Smooth muscle cell (in vitro differentiated cells): ENCODE measurements at regions not wholly inside any gene's neighbourhood (a gene's known extent, or its start where the extent isn't known, plus 50 kb on each side); places are given as distances from the start of the nearest gene placed in this dataset.

ENCODE experiments used
- DNase-seq: peaks from one replicate; lab custom pipeline; 2025; ENCODE audit not compliant: unreplicated experiment; lab: John Stamatoyannopoulos, UW
- H2AFZ ChIP-seq: fragments of 200-600 bp; sonication (generic); 2 replicates; pipeline ENCODE4 v1.6.0; 2016; ENCODE audit warnings: antibody characterized with exemption, low read depth, mild to moderate bottlenecking
- H3F3A ChIP-seq: fragments of 200-600 bp; sonication (generic); 2 replicates; pipeline ENCODE4 v1.6.0; 2017; ENCODE audit warnings: antibody characterized with exemption, low read depth
- H3K27ac ChIP-seq: fragments of 200-600 bp; sonication (generic); 2 replicates; pipeline ENCODE4 v1.5.1; 2016; ENCODE audit warnings: low read depth, mild to moderate bottlenecking
- H3K27me3 ChIP-seq: fragments of 200-600 bp; sonication (generic); 2 replicates; pipeline ENCODE4 v1.6.1; 2016; ENCODE audit warnings: low read depth, mild to moderate bottlenecking
- H3K36me3 ChIP-seq: fragments of 200-600 bp; sonication (generic); 2 replicates; pipeline ENCODE4 v1.5.1; 2016; ENCODE audit warnings: low read depth
- H3K4me1 ChIP-seq: fragments of 200-600 bp; sonication (generic); 2 replicates; pipeline ENCODE4 v1.5.1; 2016; ENCODE audit warnings: low read depth
- H3K4me2 ChIP-seq: fragments of 200-600 bp; sonication (generic); 2 replicates; pipeline ENCODE4 v1.6.0; 2016; ENCODE audit warnings: mild to moderate bottlenecking
- H3K4me3 ChIP-seq: fragments of 200-600 bp; sonication (generic); 2 replicates; pipeline ENCODE4 v1.5.1; 2016; ENCODE audit warnings: mild to moderate bottlenecking
- H3K79me2 ChIP-seq: fragments of 200-600 bp; sonication (generic); 2 replicates; pipeline ENCODE4 v1.6.0; 2016; ENCODE audit warnings: low read depth, mild to moderate bottlenecking
- H3K9ac ChIP-seq: fragments of 200-600 bp; sonication (generic); 2 replicates; pipeline ENCODE4 v1.6.0; 2016; ENCODE audit warnings: low read depth
- H3K9me3 ChIP-seq: fragments of 200-600 bp; sonication (generic); replicated peaks from 2 replicates; pipeline ENCODE4 v1.5.1; 2016; ENCODE audit warnings: low read depth
- H4K20me1 ChIP-seq: fragments of 200-600 bp; sonication (generic); 2 replicates; pipeline ENCODE4 v1.6.0; 2016; ENCODE audit warnings: low read depth
- WGBS: methylation state at CpG from one replicate; pipeline ENCODE4 v1.1.7; 2016; ENCODE audit warnings: low lambda C conversion rate; 5-methylcytosine and 5-hydroxymethylcytosine counted together
- TF ChIP-seq, protein P1 (sequence below): fragments of 200-600 bp; sonication (generic); IDR thresholded peaks from 2 replicates; pipeline ENCODE4 v1.5.1; 2017; ENCODE audit warnings: borderline replicate concordance, mild to moderate bottlenecking, antibody characterized with exemption; ENCODE audit not compliant: insufficient read depth, poor library complexity, severe bottlenecking

DNA sequence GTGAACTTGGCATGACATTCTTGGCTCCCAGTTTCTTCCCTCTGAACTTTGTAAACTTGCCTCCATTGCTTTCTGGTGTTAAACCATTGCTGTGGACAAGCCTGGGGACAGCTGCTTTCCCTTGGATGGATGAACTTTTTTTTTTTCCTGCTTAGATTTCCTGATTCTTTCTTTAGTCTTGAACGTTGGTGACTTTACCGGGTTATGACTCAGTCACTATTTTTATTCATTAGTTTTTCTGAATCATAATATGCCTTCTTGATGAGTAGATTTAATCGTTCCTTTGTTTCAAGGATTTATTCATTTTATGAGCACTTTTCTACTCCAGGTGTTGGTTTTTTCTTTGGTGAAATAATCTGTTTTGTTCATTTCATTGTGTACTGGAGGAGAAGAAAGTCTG is 155.0 kb upstream of the RTL1 start:
- no peaks in the 10 kb centered on the region for H3F3A ChIP-seq
- H2AFZ ChIP-seq: no peak overlapping the region
- no peaks in the 10 kb centered on the region for H3K27me3 ChIP-seq
- H3K4me2 ChIP-seq: no peak overlapping the region
- no peak overlapping the region for H3K4me3 ChIP-seq
- H3K79me2 ChIP-seq: no peaks in the 10 kb centered on the region
- 57% methylated on average over 3 of the region's 3 CpGs for WGBS
- no peak overlapping the region for H3K9ac ChIP-seq
- TF ChIP-seq, protein P1, sequence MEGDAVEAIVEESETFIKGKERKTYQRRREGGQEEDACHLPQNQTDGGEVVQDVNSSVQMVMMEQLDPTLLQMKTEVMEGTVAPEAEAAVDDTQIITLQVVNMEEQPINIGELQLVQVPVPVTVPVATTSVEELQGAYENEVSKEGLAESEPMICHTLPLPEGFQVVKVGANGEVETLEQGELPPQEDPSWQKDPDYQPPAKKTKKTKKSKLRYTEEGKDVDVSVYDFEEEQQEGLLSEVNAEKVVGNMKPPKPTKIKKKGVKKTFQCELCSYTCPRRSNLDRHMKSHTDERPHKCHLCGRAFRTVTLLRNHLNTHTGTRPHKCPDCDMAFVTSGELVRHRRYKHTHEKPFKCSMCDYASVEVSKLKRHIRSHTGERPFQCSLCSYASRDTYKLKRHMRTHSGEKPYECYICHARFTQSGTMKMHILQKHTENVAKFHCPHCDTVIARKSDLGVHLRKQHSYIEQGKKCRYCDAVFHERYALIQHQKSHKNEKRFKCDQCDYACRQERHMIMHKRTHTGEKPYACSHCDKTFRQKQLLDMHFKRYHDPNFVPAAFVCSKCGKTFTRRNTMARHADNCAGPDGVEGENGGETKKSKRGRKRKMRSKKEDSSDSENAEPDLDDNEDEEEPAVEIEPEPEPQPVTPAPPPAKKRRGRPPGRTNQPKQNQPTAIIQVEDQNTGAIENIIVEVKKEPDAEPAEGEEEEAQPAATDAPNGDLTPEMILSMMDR: no peak
- H3K4me1 ChIP-seq: no peaks in the 10 kb centered on the region
- H4K20me1 ChIP-seq: no peaks in the 10 kb centered on the region
- H3K36me3 ChIP-seq: no peaks in the 10 kb centered on the region
- DNase-seq: no peak
- no peak overlapping the region for H3K27ac ChIP-seq
- peaks cover 10% of the 10 kb centered on the region for H3K9me3 ChIP-seq

- H3K9me3 ChIP-seq: peaks cover 10% of the 10 kb centered on the region
- H3K4me2 ChIP-seq: no peak overlapping the region
- TF ChIP-seq, protein P1: no peak
- WGBS: 93% methylated on average over 19 of the region's 19 CpGs
- H3K9ac ChIP-seq: no peak overlapping the region
- no peaks in the 10 kb centered on the region for H4K20me1 ChIP-seq
- H2AFZ ChIP-seq: no peak overlapping the region
- H3K4me3 ChIP-seq: no peak overlapping the region
- no peaks in the 10 kb centered on the region for H3K36me3 ChIP-seq
- no peaks in the 10 kb centered on the region for H3K4me1 ChIP-seq
- H3K79me2 ChIP-seq: no peaks in the 10 kb centered on the region
- H3K27ac ChIP-seq: no peak overlapping the region
- no peak for DNase-seq
- H3F3A ChIP-seq: no peaks in the 10 kb centered on the region
- no peaks in the 10 kb centered on the region for H3K27me3 ChIP-seq
Observed at GRCh38 chr14:101060171-101060601, 156.7 kb upstream of the RTL1 start.

DNA sequence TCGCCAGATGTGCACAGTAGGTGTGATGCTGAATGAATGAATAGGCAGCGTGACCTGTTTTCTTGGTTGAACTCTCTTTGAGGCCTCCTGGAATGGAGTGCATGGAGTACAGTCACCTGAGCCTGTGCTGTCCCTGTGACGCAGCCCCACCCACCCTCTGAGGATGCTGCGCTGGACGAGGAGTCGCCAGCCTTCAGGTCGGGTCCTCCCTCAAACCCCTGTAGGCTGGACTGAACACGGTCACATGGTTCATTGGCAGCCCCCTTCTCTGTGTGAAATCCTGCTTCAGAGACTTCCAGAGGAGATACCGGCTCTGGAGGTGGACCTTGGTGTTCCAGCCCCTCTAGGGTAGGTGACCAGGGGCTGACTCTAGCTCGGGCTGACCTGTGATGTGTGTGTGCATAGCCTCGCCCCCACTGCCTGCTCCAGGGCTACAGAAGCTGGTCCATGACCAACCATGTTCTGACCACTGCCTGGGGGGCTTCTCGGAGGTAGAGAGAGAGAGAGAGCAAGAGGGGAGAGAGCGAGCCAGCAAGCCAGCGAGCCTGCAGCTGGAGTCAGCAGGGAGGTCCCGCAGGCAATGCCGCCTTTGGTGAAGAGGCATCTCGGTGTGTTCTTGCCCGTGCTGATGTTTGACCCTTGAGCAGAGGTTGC is 158.0 kb upstream of the RTL1 start:
- H4K20me1 ChIP-seq: no peaks in the 10 kb centered on the region
- no peaks in the 10 kb centered on the region for H3K27me3 ChIP-seq
- DNase-seq: no peak
- no peak overlapping the region for H3K4me2 ChIP-seq
- no peak overlapping the region for H3K9ac ChIP-seq
- WGBS: 96% methylated on average over 18 of the region's 18 CpGs
- no peaks in the 10 kb centered on the region for H3K79me2 ChIP-seq
- H3F3A ChIP-seq: no peaks in the 10 kb centered on the region
- no peak overlapping the region for H3K27ac ChIP-seq
- TF ChIP-seq, protein P1: no peak
- peaks cover 10% of the 10 kb centered on the region for H3K9me3 ChIP-seq
- no peaks in the 10 kb centered on the region for H3K4me1 ChIP-seq
- no peak overlapping the region for H3K4me3 ChIP-seq
- no peak overlapping the region for H2AFZ ChIP-seq
- H3K36me3 ChIP-seq: no peaks in the 10 kb centered on the region

GRCh38 chr14:101062065-101062450 is 158.5 kb upstream of the RTL1 start:
- TF ChIP-seq, protein P1: no peak
- Histone ChIP-seq H3K9ac (no peak overlapping the region), H3K27me3 (no peaks in the 10 kb centered on the region), H3K4me3 (no peak overlapping the region), H4K20me1 (no peaks in the 10 kb centered on the region), H3K4me2 (no peak overlapping the region), H3F3A (no peaks in the 10 kb centered on the region), H3K9me3 (peaks cover 9% of the 10 kb centered on the region), H2AFZ (no peak overlapping the region), H3K79me2 (no peaks in the 10 kb centered on the region), H3K36me3 (no peaks in the 10 kb centered on the region), H3K4me1 (no peaks in the 10 kb centered on the region), H3K27ac (no peak overlapping the region)
- WGBS: 90% methylated on average over 19 of the region's 19 CpGs
- DNase-seq: no peak
